Trophoblast cell (in vitro differentiated cells and primary cell): ENCODE measurements at regions not wholly inside any gene's neighbourhood (a gene's known extent, or its start where the extent isn't known, plus 50 kb on each side); places are given as distances from the start of the nearest gene placed in this dataset.

Source experiments
- DNase-seq, 2 donors: peaks; one replicate each; pipeline ENCODE4 v3.0.0-alpha.2; 2016
- H2AFZ ChIP-seq: 2 replicates; pipeline ENCODE4 v1.6.1; 2013; ENCODE audit warnings: low read length, moderate library complexity, mild to moderate bottlenecking; ENCODE audit not compliant: insufficient read depth, poor library complexity
- H2AK5ac ChIP-seq: 2 replicates; pipeline ENCODE4 v1.6.1; 2013; ENCODE audit warnings: mild to moderate bottlenecking, low read length
- H2BK120ac ChIP-seq: 2 replicates; pipeline ENCODE4 v1.6.1; 2013; ENCODE audit warnings: low read length, mild to moderate bottlenecking, moderate library complexity; ENCODE audit not compliant: insufficient read depth, poor library complexity
- H2BK12ac ChIP-seq: 2 replicates; pipeline ENCODE4 v1.6.1; 2013; ENCODE audit warnings: mild to moderate bottlenecking, low read length, moderate library complexity
- H2BK5ac ChIP-seq: 2 replicates; pipeline ENCODE4 v1.6.1; 2013; ENCODE audit warnings: low read length, low read depth, moderate library complexity, mild to moderate bottlenecking; ENCODE audit not compliant: poor library complexity
- H3K14ac ChIP-seq: 2 replicates; pipeline ENCODE4 v1.6.1; 2013; ENCODE audit warnings: mild to moderate bottlenecking, low read length
- H3K18ac ChIP-seq: 2 replicates; pipeline ENCODE4 v1.6.1; 2013; ENCODE audit warnings: mild to moderate bottlenecking, low read length
- H3K23ac ChIP-seq: 2 replicates; pipeline ENCODE4 v1.6.1; 2013; ENCODE audit warnings: low read length
- H3K27ac ChIP-seq: 2 replicates; pipeline ENCODE4 v1.5.1; 2013; ENCODE audit warnings: low read depth, mild to moderate bottlenecking, inconsistent platforms, low read length, moderate library complexity
- H3K27me3 ChIP-seq: 2 replicates; pipeline ENCODE4 v1.6.1; 2013; ENCODE audit warnings: inconsistent platforms, mild to moderate bottlenecking, low read length, moderate library complexity; ENCODE audit not compliant: insufficient read depth
- H3K36me3 ChIP-seq, 2 experiments: 1 replicate in 1 of 2; 2 replicates in 1 of 2; pipeline ENCODE4 v1.6.1; 2013; ENCODE audit warnings: low read length in 2 of 2, mild to moderate bottlenecking in 2 of 2, moderate library complexity in 1 of 2; ENCODE audit not compliant: insufficient read depth in 2 of 2, control insufficient read depth in 1 of 2
- H3K4ac ChIP-seq: 2 replicates; pipeline ENCODE4 v1.6.1; 2013; ENCODE audit warnings: low read depth, mild to moderate bottlenecking, low read length, moderate library complexity
- H3K4me1 ChIP-seq, 2 experiments: 1 replicate in 1 of 2; 2 replicates in 1 of 2; pipeline ENCODE4 v1.6.1; 2013; ENCODE audit warnings: low read length in 2 of 2, mild to moderate bottlenecking in 2 of 2, moderate library complexity in 1 of 2; ENCODE audit not compliant: insufficient read depth in 2 of 2, control insufficient read depth in 1 of 2
- H3K4me2 ChIP-seq: 2 replicates; pipeline ENCODE4 v1.6.1; 2013; ENCODE audit warnings: inconsistent platforms, mild to moderate bottlenecking, low read length, moderate library complexity
- H3K4me3 ChIP-seq: 2 replicates; pipeline ENCODE4 v1.5.1; 2013; ENCODE audit warnings: mild to moderate bottlenecking, low read depth, low read length, inconsistent platforms
- H3K79me1 ChIP-seq: one replicate; pipeline ENCODE4 v1.6.1; 2013; ENCODE audit warnings: low read length
- H3K79me2 ChIP-seq: 2 replicates; pipeline ENCODE4 v1.6.1; 2013; ENCODE audit warnings: low read length, mild to moderate bottlenecking; ENCODE audit not compliant: control insufficient read depth, insufficient read depth, poor library complexity
- H3K9ac ChIP-seq: 2 replicates; pipeline ENCODE4 v1.6.1; 2013; ENCODE audit warnings: mild to moderate bottlenecking, low read length
- H3K9me3 ChIP-seq: 2 replicates; pipeline ENCODE4 v1.6.1; 2013; ENCODE audit warnings: low read depth, mild to moderate bottlenecking, control low read depth, inconsistent platforms, low read length; ENCODE audit not compliant: insufficient read depth
- H4K12ac ChIP-seq: 2 replicates; pipeline ENCODE4 v1.6.1; 2013; ENCODE audit warnings: low read depth, mild to moderate bottlenecking, low read length, moderate library complexity
- H4K8ac ChIP-seq: 2 replicates; pipeline ENCODE4 v1.6.1; 2013; ENCODE audit warnings: low read depth, mild to moderate bottlenecking, low read length, moderate library complexity
- H4K91ac ChIP-seq: one replicate; pipeline ENCODE4 v1.6.1; 2013; ENCODE audit warnings: low read depth, mild to moderate bottlenecking, low read length, moderate library complexity
- WGBS: extraction: QIAGEN DNeasy Blood & Tissue Kit; methylation state at CpG from one replicate; pipeline ENCODE4 v1.1.7; 2013; ENCODE audit warnings: missing lambda C conversion rate; ENCODE audit not compliant: insufficient read length, insufficient coverage; ENCODE audit errors: extremely low coverage; 5-methylcytosine and 5-hydroxymethylcytosine counted together

DNA sequence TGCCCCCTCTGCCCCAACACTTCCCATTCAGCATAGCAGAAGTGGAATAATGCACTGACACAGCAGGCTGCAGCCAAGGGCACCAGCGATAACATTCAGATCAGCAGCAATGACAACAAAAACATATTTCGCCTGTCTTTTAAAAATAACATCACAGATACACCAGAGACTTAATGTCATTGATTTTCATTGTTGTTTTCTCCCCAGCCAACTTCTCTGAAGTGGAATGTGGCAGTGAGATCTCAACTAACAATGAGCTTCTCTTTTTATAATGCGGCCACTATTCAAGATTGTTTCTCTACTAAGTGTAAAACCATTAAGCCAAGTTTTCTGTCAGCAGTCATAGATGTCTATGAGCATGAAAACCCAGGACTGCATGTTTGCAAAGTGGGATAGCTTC lies 158.2 kb upstream of the TMEM229A start:
- Histone ChIP-seq H3K4ac (no peak overlapping the region), H2BK5ac (no peak overlapping the region), H2BK12ac (no peak overlapping the region), H4K91ac (no peak overlapping the region), H3K79me2 (no peaks in the 10 kb centered on the region), H3K27me3 (no peaks in the 10 kb centered on the region), H3K9ac (no peak overlapping the region), H2BK120ac (no peak overlapping the region), H3K23ac (no peak overlapping the region), H3K14ac (no peak overlapping the region), H3K4me1 (no peaks in the 10 kb centered on the region), H4K12ac (no peak overlapping the region), H2AK5ac (no peak overlapping the region), H3K9me3 (no peaks in the 10 kb centered on the region), H3K79me1 (no peaks in the 10 kb centered on the region), H3K36me3 (no peaks in the 10 kb centered on the region), H2AFZ (no peak overlapping the region), H3K18ac (no peak overlapping the region), H4K8ac (no peak overlapping the region), H3K4me3 (no peak overlapping the region), H3K4me2 (no peak overlapping the region), H3K27ac (no peak overlapping the region)
- no peak for DNase-seq
- WGBS, result no CpG with 5 or more reads among the region's 3 CpGs

DNA sequence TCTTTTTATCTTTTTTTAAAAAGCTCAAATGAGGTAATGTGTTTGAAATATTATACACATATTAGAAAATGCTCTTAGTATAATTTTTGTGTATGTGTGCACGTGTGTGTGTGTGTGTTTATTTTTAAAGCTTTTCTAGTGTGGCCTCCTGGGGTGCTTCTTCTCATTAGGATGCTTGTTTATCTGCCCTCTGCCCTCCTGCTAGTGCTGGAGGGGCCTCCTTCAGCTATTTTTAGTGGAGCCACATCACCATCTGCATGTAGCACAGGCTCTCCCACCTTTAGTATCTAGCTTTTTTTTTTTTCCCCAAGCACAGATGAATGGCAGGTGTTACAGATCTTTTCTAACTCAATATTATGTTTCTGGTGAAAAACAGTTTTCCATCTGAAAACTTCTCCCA lies 155.7 kb upstream of the TMEM229A start:
- Histone ChIP-seq H3K4ac (no peak overlapping the region), H3K14ac (no peak overlapping the region), H3K79me1 (no peaks in the 10 kb centered on the region), H2BK12ac (no peak overlapping the region), H3K4me3 (no peak overlapping the region), H3K9me3 (no peaks in the 10 kb centered on the region), H3K4me2 (no peak overlapping the region), H3K9ac (no peak overlapping the region), H2BK120ac (no peak overlapping the region), H4K8ac (no peak overlapping the region), H4K91ac (no peak overlapping the region), H3K23ac (no peak overlapping the region), H3K4me1 (no peaks in the 10 kb centered on the region), H2BK5ac (no peak overlapping the region), H4K12ac (no peak overlapping the region), H3K27me3 (no peaks in the 10 kb centered on the region), H3K27ac (no peak overlapping the region), H2AK5ac (no peak overlapping the region), H2AFZ (no peak overlapping the region), H3K18ac (no peak overlapping the region), H3K79me2 (no peaks in the 10 kb centered on the region), H3K36me3 (no peaks in the 10 kb centered on the region)
- no peak for DNase-seq
- no CpG with 5 or more reads among the region's 1 CpG for WGBS

DNA sequence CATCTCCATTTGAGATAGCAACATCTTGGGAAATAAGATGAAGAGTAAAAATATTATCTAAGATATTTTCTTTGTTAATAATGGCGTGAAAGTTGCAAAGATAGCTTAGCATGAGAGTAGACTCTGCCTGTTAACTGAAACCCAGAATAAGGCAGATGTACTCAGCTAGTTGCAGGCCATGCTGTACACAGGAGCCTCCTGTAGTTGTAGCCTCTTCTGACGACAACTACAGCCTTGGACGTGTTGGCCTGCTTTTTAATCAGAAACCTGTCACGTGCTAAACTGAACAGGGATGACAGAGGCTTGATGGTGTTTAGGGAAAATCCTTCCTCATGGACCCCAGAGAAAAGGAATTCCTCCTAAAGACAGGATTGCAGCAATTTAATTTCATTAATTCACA lies 155.1 kb upstream of the TMEM229A start:
- Histone ChIP-seq H2AK5ac (no peak overlapping the region), H3K4me2 (no peak overlapping the region), H3K9ac (no peak overlapping the region), H4K91ac (no peak overlapping the region), H3K79me1 (no peaks in the 10 kb centered on the region), H3K79me2 (no peaks in the 10 kb centered on the region), H2AFZ (no peak overlapping the region), H2BK12ac (no peak overlapping the region), H3K4me3 (no peak overlapping the region), H3K27ac (no peak overlapping the region), H4K8ac (no peak overlapping the region), H3K9me3 (no peaks in the 10 kb centered on the region), H3K36me3 (no peaks in the 10 kb centered on the region), H2BK120ac (no peak overlapping the region), H3K4me1 (no peaks in the 10 kb centered on the region), H4K12ac (no peak overlapping the region), H3K23ac (peak overlapping the region; percentile 89), H3K27me3 (no peaks in the 10 kb centered on the region), H3K18ac (no peak overlapping the region), H2BK5ac (no peak overlapping the region), H3K14ac (no peak overlapping the region), H3K4ac (no peak overlapping the region)
- no peak for DNase-seq
- no CpG with 5 or more reads among the region's 4 CpGs for WGBS

DNA sequence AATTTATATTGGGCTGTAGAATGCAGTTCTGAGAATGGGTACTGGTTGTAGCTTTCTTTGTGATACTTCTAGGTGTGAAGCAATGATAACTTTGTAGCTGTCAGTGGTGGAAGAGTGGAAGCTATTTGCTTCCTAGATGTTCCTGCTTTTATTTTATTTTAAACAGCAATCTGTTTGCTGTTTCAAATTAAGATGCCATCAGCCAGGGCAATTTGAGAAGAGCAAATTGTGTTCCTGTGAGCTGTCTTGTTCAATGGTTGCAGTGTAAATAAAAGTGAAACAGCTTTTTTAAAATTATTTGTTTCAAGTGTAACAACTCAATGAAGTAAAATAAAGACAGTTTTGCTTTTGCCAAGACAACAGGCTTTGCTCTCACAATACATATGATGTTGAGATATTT lies 150.8 kb upstream of the TMEM229A start:
- Histone ChIP-seq H4K8ac (no peak overlapping the region), H4K12ac (no peak overlapping the region), H3K36me3 (no peaks in the 10 kb centered on the region), H4K91ac (no peak overlapping the region), H3K27me3 (no peaks in the 10 kb centered on the region), H3K9ac (no peak overlapping the region), H2BK12ac (no peak overlapping the region), H3K23ac (no peak overlapping the region), H3K79me2 (no peaks in the 10 kb centered on the region), H3K27ac (no peak overlapping the region), H3K4me3 (no peak overlapping the region), H3K4ac (no peak overlapping the region), H3K4me2 (no peak overlapping the region), H3K9me3 (no peaks in the 10 kb centered on the region), H3K18ac (no peak overlapping the region), H2BK5ac (no peak overlapping the region), H2AFZ (no peak overlapping the region), H2AK5ac (no peak overlapping the region), H2BK120ac (no peak overlapping the region), H3K4me1 (no peaks in the 10 kb centered on the region), H3K14ac (no peak overlapping the region), H3K79me1 (no peaks in the 10 kb centered on the region)
- DNase-seq, result no peak

DNA sequence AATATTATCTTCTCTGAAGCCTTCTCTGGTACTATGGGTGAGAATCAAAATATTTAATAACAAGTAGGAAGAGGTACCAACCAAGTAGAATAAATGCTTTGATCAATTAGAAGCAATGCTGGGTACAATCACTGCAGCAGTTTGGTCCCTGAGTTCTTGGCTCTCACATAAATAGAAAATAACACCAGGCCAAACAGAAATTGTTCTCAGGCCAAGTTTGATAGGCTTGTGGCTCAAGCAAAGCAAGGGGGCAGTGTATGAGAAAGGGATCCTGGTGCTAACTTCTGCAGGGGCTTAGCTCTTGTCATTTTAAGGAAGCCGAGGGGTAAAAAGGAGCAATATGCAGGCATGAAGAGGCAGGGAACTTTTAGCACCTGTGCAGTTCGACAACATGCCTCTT lies 146.8 kb upstream of the TMEM229A start:
- Histone ChIP-seq H3K36me3 (no peaks in the 10 kb centered on the region), H4K12ac (no peak overlapping the region), H2AK5ac (no peak overlapping the region), H3K79me2 (no peaks in the 10 kb centered on the region), H2BK12ac (no peak overlapping the region), H2BK5ac (no peak overlapping the region), H3K4me2 (no peak overlapping the region), H3K9me3 (no peaks in the 10 kb centered on the region), H3K23ac (no peak overlapping the region), H2AFZ (no peak overlapping the region), H3K27ac (no peak overlapping the region), H3K4me3 (no peak overlapping the region), H3K9ac (no peak overlapping the region), H3K4me1 (no peaks in the 10 kb centered on the region), H4K91ac (no peak overlapping the region), H3K18ac (no peak overlapping the region), H3K79me1 (no peaks in the 10 kb centered on the region), H3K14ac (no peak overlapping the region), H4K8ac (no peak overlapping the region), H3K27me3 (no peaks in the 10 kb centered on the region), H2BK120ac (no peak overlapping the region), H3K4ac (no peak overlapping the region)
- WGBS, result no CpG with 5 or more reads among the region's 2 CpGs
- no peak for DNase-seq
